ENCODE measurements at regions not wholly inside any gene's neighbourhood (a gene's known extent, or its start where the extent isn't known, plus 50 kb on each side); places are given as distances from the start of the nearest gene placed in this dataset.

DNA sequence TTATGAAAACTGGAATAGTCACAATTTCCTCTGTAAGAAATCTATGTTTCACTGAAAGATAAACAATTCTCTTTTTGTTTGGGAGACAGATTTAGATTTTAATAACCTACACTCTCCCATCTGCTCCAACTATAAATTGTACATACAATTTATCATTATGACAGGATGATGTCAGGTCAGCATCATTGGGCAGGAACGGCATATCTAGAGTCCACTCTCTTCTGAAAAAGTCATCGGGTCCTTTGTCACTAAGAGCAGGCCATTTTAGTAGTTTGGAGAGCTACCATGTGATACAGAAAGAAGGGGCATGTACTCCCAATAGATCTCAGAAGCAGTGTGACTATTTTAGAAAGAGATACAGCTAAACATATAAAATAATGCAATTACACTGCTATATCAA is 180.8 kb upstream of the ARGLU1 start:
- TF ChIP-seq, protein P1, sequence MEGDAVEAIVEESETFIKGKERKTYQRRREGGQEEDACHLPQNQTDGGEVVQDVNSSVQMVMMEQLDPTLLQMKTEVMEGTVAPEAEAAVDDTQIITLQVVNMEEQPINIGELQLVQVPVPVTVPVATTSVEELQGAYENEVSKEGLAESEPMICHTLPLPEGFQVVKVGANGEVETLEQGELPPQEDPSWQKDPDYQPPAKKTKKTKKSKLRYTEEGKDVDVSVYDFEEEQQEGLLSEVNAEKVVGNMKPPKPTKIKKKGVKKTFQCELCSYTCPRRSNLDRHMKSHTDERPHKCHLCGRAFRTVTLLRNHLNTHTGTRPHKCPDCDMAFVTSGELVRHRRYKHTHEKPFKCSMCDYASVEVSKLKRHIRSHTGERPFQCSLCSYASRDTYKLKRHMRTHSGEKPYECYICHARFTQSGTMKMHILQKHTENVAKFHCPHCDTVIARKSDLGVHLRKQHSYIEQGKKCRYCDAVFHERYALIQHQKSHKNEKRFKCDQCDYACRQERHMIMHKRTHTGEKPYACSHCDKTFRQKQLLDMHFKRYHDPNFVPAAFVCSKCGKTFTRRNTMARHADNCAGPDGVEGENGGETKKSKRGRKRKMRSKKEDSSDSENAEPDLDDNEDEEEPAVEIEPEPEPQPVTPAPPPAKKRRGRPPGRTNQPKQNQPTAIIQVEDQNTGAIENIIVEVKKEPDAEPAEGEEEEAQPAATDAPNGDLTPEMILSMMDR (IDR thresholded peaks at IDR 0.05): no peak
- Mint-ChIP-seq H3K27me3 (ENCODE audit: low read depth) (peaks cover 3% of the 10 kb centered on the region), H3K27ac (ENCODE audit: unreplicated experiment) (no peak overlapping the region), H3K4me1 (ENCODE audit: low read depth) (no peaks in the 10 kb centered on the region), H3K36me3 (ENCODE audit: low read depth) (no peaks in the 10 kb centered on the region), H3K4me3 (ENCODE audit: unreplicated experiment) (no peak overlapping the region), H3K9me3 (ENCODE audit: low read depth) (no peaks in the 10 kb centered on the region)
- no peak for DNase-seq (ENCODE audit: low spot score)

GRCh38 chr13:106744516-106744915 is 176.6 kb upstream of the ARGLU1 start:
- Mint-ChIP-seq H3K4me1 (ENCODE audit: low read depth) (no peaks in the 10 kb centered on the region), H3K36me3 (ENCODE audit: low read depth) (no peaks in the 10 kb centered on the region), H3K27ac (ENCODE audit: unreplicated experiment) (no peak overlapping the region), H3K4me3 (ENCODE audit: unreplicated experiment) (no peak overlapping the region), H3K27me3 (ENCODE audit: low read depth) (no peaks in the 10 kb centered on the region), H3K9me3 (ENCODE audit: low read depth) (no peaks in the 10 kb centered on the region)
- no peak for DNase-seq (ENCODE audit: low spot score)
- TF ChIP-seq, protein P1 (IDR thresholded peaks at IDR 0.05): no peak

- no peak for DNase-seq (ENCODE audit: low spot score)
- TF ChIP-seq, protein P1 (IDR thresholded peaks at IDR 0.05): no peak
- H3K27me3 Mint-ChIP-seq (ENCODE audit: low read depth): no peaks in the 10 kb centered on the region
- H3K27ac Mint-ChIP-seq (ENCODE audit: unreplicated experiment): no peak overlapping the region
- no peak overlapping the region for H3K4me3 Mint-ChIP-seq (ENCODE audit: unreplicated experiment)
- no peaks in the 10 kb centered on the region for H3K9me3 Mint-ChIP-seq (ENCODE audit: low read depth)
- H3K4me1 Mint-ChIP-seq (ENCODE audit: low read depth): no peaks in the 10 kb centered on the region
- H3K36me3 Mint-ChIP-seq (ENCODE audit: low read depth): no peaks in the 10 kb centered on the region
These were observed 170.3 kb upstream of the ARGLU1 start for GRCh38 chr13:106738186-106738678.

- no peaks in the 10 kb centered on the region for H3K36me3 Mint-ChIP-seq (ENCODE audit: low read depth)
- no peak overlapping the region for H3K4me3 Mint-ChIP-seq (ENCODE audit: unreplicated experiment)
- TF ChIP-seq, protein P1 (IDR thresholded peaks at IDR 0.05): no peak
- no peak overlapping the region for H3K27ac Mint-ChIP-seq (ENCODE audit: unreplicated experiment)
- no peak for DNase-seq (ENCODE audit: low spot score)
- no peaks in the 10 kb centered on the region for H3K4me1 Mint-ChIP-seq (ENCODE audit: low read depth)
- no peaks in the 10 kb centered on the region for H3K27me3 Mint-ChIP-seq (ENCODE audit: low read depth)
- H3K9me3 Mint-ChIP-seq (ENCODE audit: low read depth): no peaks in the 10 kb centered on the region
These were observed 169.0 kb upstream of the ARGLU1 start for GRCh38 chr13:106736941-106737340.

DNA sequence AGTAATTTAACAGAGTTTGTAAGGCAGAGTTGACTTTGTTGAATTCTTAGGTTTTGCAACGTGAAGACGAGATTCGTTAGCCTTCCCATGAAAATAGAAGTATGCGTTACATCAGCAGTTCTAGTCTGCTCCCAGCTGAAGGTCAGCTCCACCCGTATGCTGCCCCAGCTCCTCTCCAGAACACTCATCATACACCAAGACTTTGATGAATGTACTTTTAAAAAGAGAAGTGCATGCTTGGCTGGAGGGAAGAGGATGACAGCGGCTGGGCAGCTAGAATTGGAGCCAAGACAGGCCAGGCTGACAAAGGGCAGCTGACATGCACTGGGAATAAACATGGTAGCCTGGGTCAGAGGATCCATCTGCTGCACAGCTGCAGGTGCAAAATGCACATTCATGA is 166.3 kb upstream of the ARGLU1 start:
- TF ChIP-seq, protein P1 (IDR thresholded peaks at IDR 0.05): no peak
- Mint-ChIP-seq H3K4me1 (ENCODE audit: low read depth) (no peaks in the 10 kb centered on the region), H3K27ac (ENCODE audit: unreplicated experiment) (no peak overlapping the region), H3K36me3 (ENCODE audit: low read depth) (no peaks in the 10 kb centered on the region), H3K4me3 (ENCODE audit: unreplicated experiment) (no peak overlapping the region), H3K27me3 (ENCODE audit: low read depth) (no peaks in the 10 kb centered on the region), H3K9me3 (ENCODE audit: low read depth) (no peaks in the 10 kb centered on the region)
- no peak for DNase-seq (ENCODE audit: low spot score)

Data from chondrocyte (in vitro differentiated cells).